IMR-90 (cell line): ENCODE measurements at regions not wholly inside any gene's neighbourhood (a gene's known extent, or its start where the extent isn't known, plus 50 kb on each side); places are given as distances from the start of the nearest gene placed in this dataset.

Experiments
- CEBPB ChIP-seq: IDR thresholded peaks from 2 replicates; pipeline ENCODE4 v1.6.1; 2012; ENCODE audit warnings: low read depth, low read length, improper control_type of control experiment
- CHD1 ChIP-seq: IDR thresholded peaks from 2 replicates; pipeline ENCODE4 v1.6.1; 2012; ENCODE audit warnings: low read depth, low read length, improper control_type of control experiment
- CTCF ChIP-seq: conservative IDR thresholded peaks from 2 replicates; pipeline ENCODE4 v1.5.1; 2012; ENCODE audit warnings: mild to moderate bottlenecking, low read depth, low read length, improper control_type of control experiment
- FOS ChIP-seq: fragments of 150-350 bp; IDR thresholded peaks from 2 replicates; pipeline ENCODE4 v1.6.1; 2016; ENCODE audit warnings: low read depth, low read length
- MAFK ChIP-seq: IDR thresholded peaks from 2 replicates; pipeline ENCODE4 v1.6.1; 2012; ENCODE audit warnings: low read depth, low read length, improper control_type of control experiment
- MAZ ChIP-seq: IDR thresholded peaks from 2 replicates; pipeline ENCODE4 v1.6.1; 2012; ENCODE audit warnings: low read depth, mild to moderate bottlenecking, low read length, improper control_type of control experiment, moderate library complexity, borderline replicate concordance
- MXI1 ChIP-seq: IDR thresholded peaks from 2 replicates; pipeline ENCODE4 v1.6.1; 2012; ENCODE audit warnings: low read depth, mild to moderate bottlenecking, low read length, moderate library complexity, borderline replicate concordance
- NFE2L2 ChIP-seq: fragments of 150-350 bp; IDR thresholded peaks from 2 replicates; pipeline ENCODE4 v1.6.1; 2016; ENCODE audit warnings: low read depth, mild to moderate bottlenecking, low read length
- POLR2A ChIP-seq: IDR thresholded peaks from 2 replicates; pipeline ENCODE4 v1.6.1; 2012; ENCODE audit warnings: mild to moderate bottlenecking, low read depth, low read length
- RAD21 ChIP-seq: IDR thresholded peaks from 2 replicates; pipeline ENCODE4 v1.6.1; 2012; ENCODE audit warnings: low read length, improper control_type of control experiment
- RCOR1 ChIP-seq: IDR thresholded peaks from 2 replicates; pipeline ENCODE4 v1.6.1; 2012; ENCODE audit warnings: mild to moderate bottlenecking, low read length, improper control_type of control experiment; ENCODE audit not compliant: insufficient replicate concordance
- SMC3 ChIP-seq: fragments of 150-350 bp; IDR thresholded peaks from 2 replicates; pipeline ENCODE4 v1.6.1; 2016; ENCODE audit warnings: low read depth, mild to moderate bottlenecking, antibody characterized with exemption, low read length, moderate library complexity
- USF2 ChIP-seq: fragments of 150-350 bp; IDR thresholded peaks from 2 replicates; pipeline ENCODE4 v1.6.1; 2017; ENCODE audit warnings: mild to moderate bottlenecking, antibody characterized with exemption, low read length, low read depth
- TF ChIP-seq, protein P1 (sequence below): fragments of 150-350 bp; IDR thresholded peaks from 2 replicates; pipeline ENCODE4 v1.6.1; 2016; ENCODE audit warnings: low read depth, mild to moderate bottlenecking, low read length, moderate library complexity, borderline replicate concordance

GRCh38 chr2:157932480-157933159, 56.5 kb upstream of the ACVR1 start:
- TF ChIP-seq CTCF (no peak), RCOR1 (no peak), POLR2A (no peak), RAD21 (no peak), NFE2L2 (no peak), CHD1 (no peak), FOS (no peak), USF2 (no peak), SMC3 (no peak), MAZ (no peak), MXI1 (no peak), CEBPB (no peak), MAFK (no peak)
- TF ChIP-seq, protein P1, sequence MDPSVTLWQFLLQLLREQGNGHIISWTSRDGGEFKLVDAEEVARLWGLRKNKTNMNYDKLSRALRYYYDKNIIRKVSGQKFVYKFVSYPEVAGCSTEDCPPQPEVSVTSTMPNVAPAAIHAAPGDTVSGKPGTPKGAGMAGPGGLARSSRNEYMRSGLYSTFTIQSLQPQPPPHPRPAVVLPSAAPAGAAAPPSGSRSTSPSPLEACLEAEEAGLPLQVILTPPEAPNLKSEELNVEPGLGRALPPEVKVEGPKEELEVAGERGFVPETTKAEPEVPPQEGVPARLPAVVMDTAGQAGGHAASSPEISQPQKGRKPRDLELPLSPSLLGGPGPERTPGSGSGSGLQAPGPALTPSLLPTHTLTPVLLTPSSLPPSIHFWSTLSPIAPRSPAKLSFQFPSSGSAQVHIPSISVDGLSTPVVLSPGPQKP: no peak
